Progenitor cell of endocrine pancreas (in vitro differentiated cells): ENCODE measurements at regions not wholly inside any gene's neighbourhood (a gene's known extent, or its start where the extent isn't known, plus 50 kb on each side); places are given as distances from the start of the nearest gene placed in this dataset.

Source experiments
- DNase-seq: peaks from one replicate; pipeline ENCODE4 v3.0.0; 2021; ENCODE audit warnings: low spot score; ENCODE audit not compliant: unreplicated experiment
- H3K27ac Mint-ChIP-seq: 2 replicates; pipeline ENCODE4 v1.8.0; 2021; ENCODE audit warnings: mild to moderate bottlenecking, moderate library complexity, mixed read lengths
- H3K27me3 Mint-ChIP-seq: 2 replicates; pipeline ENCODE4 v1.8.0; 2021; ENCODE audit warnings: mixed read lengths
- H3K36me3 Mint-ChIP-seq: 2 replicates; pipeline ENCODE4 v1.8.0; 2022; ENCODE audit warnings: mixed read lengths; ENCODE audit not compliant: insufficient read depth
- H3K4me1 Mint-ChIP-seq: 2 replicates; pipeline ENCODE4 v1.8.0; 2021; ENCODE audit warnings: low read depth, mixed read lengths
- H3K4me3 Mint-ChIP-seq: 2 replicates; pipeline ENCODE4 v1.8.0; 2021; ENCODE audit warnings: low read depth, mild to moderate bottlenecking, moderate library complexity, mixed read lengths
- H3K9me3 Mint-ChIP-seq: 2 replicates; pipeline ENCODE4 v1.8.0; 2021; ENCODE audit warnings: low read depth, mixed read lengths
- CTCF ChIP-seq: fragments of 200-600 bp; sonication (generic); IDR thresholded peaks from one replicate; pipeline ENCODE4 v1.5.0; 2021; ENCODE audit warnings: antibody characterized with exemption, mild to moderate bottlenecking; ENCODE audit not compliant: unreplicated experiment

GRCh38 chr18:53606792-53607191, 617.7 kb downstream of the MBD2 start:
- no peaks in the 10 kb centered on the region for H3K36me3 Mint-ChIP-seq
- H3K4me1 Mint-ChIP-seq: peaks cover 2% of the 10 kb centered on the region
- H3K4me3 Mint-ChIP-seq: no peak overlapping the region
- H3K27ac Mint-ChIP-seq: no peak overlapping the region
- H3K9me3 Mint-ChIP-seq: no peaks in the 10 kb centered on the region
- no peak for TF ChIP-seq CTCF
- H3K27me3 Mint-ChIP-seq: no peaks in the 10 kb centered on the region
- DNase-seq: no peak

- no peak for DNase-seq
- Mint-ChIP-seq H3K36me3 (no peaks in the 10 kb centered on the region), H3K9me3 (no peaks in the 10 kb centered on the region), H3K27me3 (no peaks in the 10 kb centered on the region), H3K4me3 (no peak overlapping the region), H3K4me1 (peaks cover 2% of the 10 kb centered on the region), H3K27ac (no peak overlapping the region)
- no peak for TF ChIP-seq CTCF
These were observed 619.3 kb downstream of the MBD2 start for GRCh38 chr18:53605198-53605597.

GRCh38 chr18:53603276-53603675, 621.2 kb downstream of the MBD2 start:
- Mint-ChIP-seq H3K4me3 (no peak overlapping the region), H3K4me1 (no peaks in the 10 kb centered on the region), H3K27ac (no peak overlapping the region), H3K27me3 (no peaks in the 10 kb centered on the region), H3K36me3 (no peaks in the 10 kb centered on the region), H3K9me3 (no peaks in the 10 kb centered on the region)
- no peak for DNase-seq
- TF ChIP-seq CTCF: no peak

GRCh38 chr18:53601344-53601743, 623.1 kb downstream of the MBD2 start:
- TF ChIP-seq CTCF: no peak
- Mint-ChIP-seq H3K27me3 (no peaks in the 10 kb centered on the region), H3K4me1 (no peaks in the 10 kb centered on the region), H3K27ac (no peak overlapping the region), H3K4me3 (no peak overlapping the region), H3K9me3 (no peaks in the 10 kb centered on the region), H3K36me3 (no peaks in the 10 kb centered on the region)
- DNase-seq: no peak

GRCh38 chr18:53586923-53587322, 637.5 kb downstream of the MBD2 start:
- Mint-ChIP-seq H3K4me3 (no peak overlapping the region), H3K36me3 (no peaks in the 10 kb centered on the region), H3K27me3 (no peaks in the 10 kb centered on the region), H3K9me3 (peaks cover 3% of the 10 kb centered on the region), H3K27ac (no peak overlapping the region), H3K4me1 (no peaks in the 10 kb centered on the region)
- DNase-seq: no peak
- no peak for TF ChIP-seq CTCF
